ENCODE measurements at regions not wholly inside any gene's neighbourhood (a gene's known extent, or its start where the extent isn't known, plus 50 kb on each side); places are given as distances from the start of the nearest gene placed in this dataset.

DNA sequence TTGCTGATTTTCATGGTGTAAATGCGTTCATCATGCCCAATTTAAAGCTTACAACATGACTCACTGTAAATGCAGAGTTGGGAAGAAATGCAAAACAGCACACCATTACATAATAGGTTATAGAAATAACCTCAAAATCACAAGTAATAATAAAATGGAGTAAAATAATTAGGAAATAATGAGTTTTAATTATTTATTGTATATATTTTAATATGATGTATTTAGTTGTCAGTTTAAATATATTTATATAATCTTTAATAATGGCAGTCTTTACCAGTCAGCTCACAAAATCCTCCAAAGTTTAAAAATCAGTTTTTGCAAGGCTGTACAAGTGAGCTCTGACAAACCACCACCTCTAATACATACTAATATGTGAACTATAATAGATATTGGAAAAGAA lies 180.2 kb downstream of the RND3 start:
- H3K4me1 ChIP-seq (ENCODE audit: insufficient read depth), result no peaks in the 10 kb centered on the region
- no peak for DNase-seq
- no peaks in the 10 kb centered on the region for H3K9me3 ChIP-seq
- H3K36me3 ChIP-seq, result no peaks in the 10 kb centered on the region
- H3K27me3 ChIP-seq, result no peaks in the 10 kb centered on the region
- intact Hi-C loops (cut with DNase I), result no loop called here
- TF ChIP-seq POLR2A (IDR thresholded peaks at IDR 0.05) (no peak), EP300 (IDR thresholded peaks at IDR 0.05) (no peak)
- TF ChIP-seq, protein P1, sequence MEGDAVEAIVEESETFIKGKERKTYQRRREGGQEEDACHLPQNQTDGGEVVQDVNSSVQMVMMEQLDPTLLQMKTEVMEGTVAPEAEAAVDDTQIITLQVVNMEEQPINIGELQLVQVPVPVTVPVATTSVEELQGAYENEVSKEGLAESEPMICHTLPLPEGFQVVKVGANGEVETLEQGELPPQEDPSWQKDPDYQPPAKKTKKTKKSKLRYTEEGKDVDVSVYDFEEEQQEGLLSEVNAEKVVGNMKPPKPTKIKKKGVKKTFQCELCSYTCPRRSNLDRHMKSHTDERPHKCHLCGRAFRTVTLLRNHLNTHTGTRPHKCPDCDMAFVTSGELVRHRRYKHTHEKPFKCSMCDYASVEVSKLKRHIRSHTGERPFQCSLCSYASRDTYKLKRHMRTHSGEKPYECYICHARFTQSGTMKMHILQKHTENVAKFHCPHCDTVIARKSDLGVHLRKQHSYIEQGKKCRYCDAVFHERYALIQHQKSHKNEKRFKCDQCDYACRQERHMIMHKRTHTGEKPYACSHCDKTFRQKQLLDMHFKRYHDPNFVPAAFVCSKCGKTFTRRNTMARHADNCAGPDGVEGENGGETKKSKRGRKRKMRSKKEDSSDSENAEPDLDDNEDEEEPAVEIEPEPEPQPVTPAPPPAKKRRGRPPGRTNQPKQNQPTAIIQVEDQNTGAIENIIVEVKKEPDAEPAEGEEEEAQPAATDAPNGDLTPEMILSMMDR (IDR thresholded peaks at IDR 0.05), result no peak
- WGBS, 3 donors, result 89 to 94% (median 90%) methylated on average over 1 of the region's 1 CpG
- no peak overlapping the region for H3K4me3 ChIP-seq
- H3K27ac ChIP-seq, result no peak overlapping the region

GRCh38 chr2:150303281-150303680 lies 184.2 kb downstream of the RND3 start:
- 89 to 91% (median 90%) methylated on average over 1 of the region's 1 CpG for whole genome bisulfite sequencing, 3 donors
- no peaks in the 10 kb centered on the region for H3K36me3 ChIP-seq
- no peaks in the 10 kb centered on the region for H3K27me3 ChIP-seq
- no peak overlapping the region for H3K27ac ChIP-seq
- no peaks in the 10 kb centered on the region for H3K4me1 ChIP-seq (ENCODE audit: insufficient read depth)
- no peak for DNase-seq
- no peaks in the 10 kb centered on the region for H3K9me3 ChIP-seq
- TF ChIP-seq POLR2A (IDR thresholded peaks at IDR 0.05) (no peak), EP300 (IDR thresholded peaks at IDR 0.05) (no peak)
- TF ChIP-seq, protein P1 (IDR thresholded peaks at IDR 0.05), result no peak
- H3K4me3 ChIP-seq, result no peak overlapping the region
- intact Hi-C loops (cut with DNase I), result no loop called here

- 80 to 82% (median 81%) methylated on average over 3 of the region's 3 CpGs for WGBS, 3 donors
- no peaks in the 10 kb centered on the region for H3K4me1 ChIP-seq (ENCODE audit: insufficient read depth)
- no peaks in the 10 kb centered on the region for H3K27me3 ChIP-seq
- H3K9me3 ChIP-seq, result no peaks in the 10 kb centered on the region
- no peak for TF ChIP-seq EP300 (IDR thresholded peaks at IDR 0.05)
- no peak for TF ChIP-seq POLR2A (IDR thresholded peaks at IDR 0.05)
- TF ChIP-seq, protein P1 (IDR thresholded peaks at IDR 0.05), result no peak
- DNase-seq, result no peak
- H3K27ac ChIP-seq, result no peak overlapping the region
- intact Hi-C loops (cut with DNase I), result no loop called here
- H3K4me3 ChIP-seq, result no peak overlapping the region
- H3K36me3 ChIP-seq, result no peaks in the 10 kb centered on the region
These were observed 188.7 kb downstream of the RND3 start for GRCh38 chr2:150298571-150299305.

GRCh38 chr2:150296770-150297546 lies 190.5 kb downstream of the RND3 start:
- H3K27ac ChIP-seq, result no peak overlapping the region
- H3K4me1 ChIP-seq (ENCODE audit: insufficient read depth), result no peaks in the 10 kb centered on the region
- no peaks in the 10 kb centered on the region for H3K27me3 ChIP-seq
- intact Hi-C loops (cut with DNase I), result no loop called here
- no peak for DNase-seq
- H3K36me3 ChIP-seq, result no peaks in the 10 kb centered on the region
- H3K4me3 ChIP-seq, result no peak overlapping the region
- no peak for TF ChIP-seq EP300 (IDR thresholded peaks at IDR 0.05)
- H3K9me3 ChIP-seq, result no peaks in the 10 kb centered on the region

GRCh38 chr2:150295544-150295943 lies 191.9 kb downstream of the RND3 start:
- Histone ChIP-seq H3K4me1 (ENCODE audit: insufficient read depth) (no peaks in the 10 kb centered on the region), H3K27ac (no peak overlapping the region), H3K27me3 (no peaks in the 10 kb centered on the region), H3K4me3 (no peak overlapping the region), H3K36me3 (no peaks in the 10 kb centered on the region), H3K9me3 (no peaks in the 10 kb centered on the region)
- WGBS, 3 donors, result 91 to 98% (median 96%) methylated on average over 2 of the region's 2 CpGs
- intact Hi-C loops (cut with DNase I), result no loop called here
- no peak for DNase-seq
- TF ChIP-seq EP300 (IDR thresholded peaks at IDR 0.05), result no peak
- TF ChIP-seq, protein P1 (IDR thresholded peaks at IDR 0.05), result no peak
- no peak for TF ChIP-seq POLR2A (IDR thresholded peaks at IDR 0.05)
